NCI-H2227 (cell line): ENCODE measurements at regions not wholly inside any gene's neighbourhood (a gene's known extent, or its start where the extent isn't known, plus 50 kb on each side); places are given as distances from the start of the nearest gene placed in this dataset.

Experiments used
- DNase-seq: peaks from one replicate; lab custom pipeline; 2025; ENCODE audit not compliant: unreplicated experiment; lab: John Stamatoyannopoulos, UW

DNA sequence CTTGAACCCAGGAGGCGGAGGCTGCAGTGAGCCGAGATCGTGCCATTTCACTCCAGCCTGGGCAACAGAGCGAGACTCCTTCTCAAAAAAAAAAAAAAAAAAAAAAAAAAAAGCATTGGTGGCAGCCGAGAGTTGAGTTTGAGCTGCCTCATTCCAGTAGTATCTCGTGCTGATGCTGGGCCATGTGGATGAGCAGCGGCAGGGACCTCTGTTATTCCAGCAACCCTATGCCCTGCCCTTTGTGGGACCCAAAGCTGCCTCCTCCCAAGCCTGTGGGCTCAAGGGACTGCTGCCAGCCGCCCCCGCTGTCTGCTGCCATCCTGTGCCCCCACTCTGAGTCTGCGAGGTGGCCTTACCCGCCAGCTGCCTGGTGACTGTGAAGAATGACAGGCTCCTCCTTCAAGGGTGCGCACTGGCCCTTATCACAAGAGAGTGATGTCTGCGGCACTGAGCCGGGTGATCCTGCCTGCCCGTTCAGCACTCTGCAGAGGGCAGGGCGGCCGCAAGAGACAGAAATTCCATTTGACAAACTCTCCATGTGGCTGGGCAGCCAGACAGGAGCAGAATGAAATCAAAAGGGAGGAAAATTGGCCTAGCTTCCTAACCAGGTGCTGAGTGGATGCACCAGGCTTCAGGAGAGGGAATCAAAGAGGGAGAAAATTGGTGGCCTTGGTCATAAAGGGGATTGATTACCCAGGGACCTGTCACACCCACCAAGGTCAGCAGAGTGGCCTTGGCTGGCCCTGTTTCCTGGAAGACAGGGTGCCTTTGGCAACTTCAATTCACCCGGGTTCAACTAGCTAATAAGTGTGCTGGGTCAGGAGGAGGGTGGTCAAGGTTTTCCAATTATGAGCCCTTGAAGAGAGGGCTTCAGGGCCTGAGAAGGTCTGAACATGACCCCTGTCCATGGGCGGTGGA lies 65.3 kb upstream of the ZMIZ1 start:
- peak; percentile 43 for DNase-seq

GRCh38 chr10:79004311-79004710 lies 64.5 kb upstream of the ZMIZ1 start:
- DNase-seq = no peak

GRCh38 chr10:79005126-79005810 lies 63.5 kb upstream of the ZMIZ1 start:
- DNase-seq = no peak

- no peak for DNase-seq
These were observed 61.7 kb upstream of the ZMIZ1 start for GRCh38 chr10:79007018-79007417.

- no peak for DNase-seq
These were observed 61.1 kb upstream of the ZMIZ1 start for GRCh38 chr10:79007421-79008319.

GRCh38 chr10:79009145-79009544 lies 59.6 kb upstream of the ZMIZ1 start:
- DNase-seq = no peak

GRCh38 chr10:79012567-79012966 lies 56.2 kb upstream of the ZMIZ1 start:
- no peak for DNase-seq

- no peak for DNase-seq
These were observed 55.3 kb upstream of the ZMIZ1 start for GRCh38 chr10:79013406-79013987.

GRCh38 chr10:79014796-79015195 lies 54.0 kb upstream of the ZMIZ1 start:
- no peak for DNase-seq

GRCh38 chr10:79017882-79018520 lies 50.8 kb upstream of the ZMIZ1 start:
- DNase-seq = no peak

- DNase-seq = no peak
These were observed 50.2 kb upstream of the ZMIZ1 start for GRCh38 chr10:79018521-79019011.
